Endothelial cell of umbilical vein (primary cell): ENCODE measurements at regions not wholly inside any gene's neighbourhood (a gene's known extent, or its start where the extent isn't known, plus 50 kb on each side); places are given as distances from the start of the nearest gene placed in this dataset.

Experiments
- BruUV-seq: library from RNA; stranded (reverse); fragments of 400-500 nt; replicated peaks from 2 replicates; lab custom pipeline; 2021; lab: Mats Ljungman, UMichigan
- CTCF ChIA-PET: fragments of 300-600, 350-600 bp; sonication (Branson Sonifier 250); formaldehyde crosslinking; loops from one replicate; lab custom pipeline; 2021; ENCODE audit warnings: antibody characterized with exemption, inconsistent platforms; lab: Charles Lee
- POLR2A ChIA-PET: fragments of 300-600, 350-600 bp; sonication (Branson Sonifier 250); formaldehyde crosslinking; loops from one replicate; lab custom pipeline; 2021; ENCODE audit warnings: antibody characterized with exemption, inconsistent platforms; lab: Charles Lee
- DNase-seq: peaks from one replicate; pipeline ENCODE4 v3.0.0-alpha.2; 2011; ENCODE audit warnings: low read depth, low spot score
- FAIRE-seq: peaks from 2 replicates; lab custom pipeline; 2011; peaks lifted over from hg19 to GRCh38; lab: Jason Lieb, UNC
- H2AFZ ChIP-seq: 2 replicates; pipeline ENCODE4 v1.6.0; 2012; ENCODE audit warnings: low read depth, low read length, control low read depth, inconsistent platforms
- H3K27ac ChIP-seq: 2 replicates; pipeline ENCODE4 v1.5.1; 2011; ENCODE audit warnings: low read depth, mild to moderate bottlenecking, control low read depth, low read length, moderate library complexity; ENCODE audit not compliant: insufficient read depth
- H3K27me3 ChIP-seq, 2 experiments: 2 replicates each; pipeline versions ENCODE4 v1.6.0 to v1.6.1; 2011; ENCODE audit warnings: low read length in 2 of 2, mixed read lengths in 1 of 2; ENCODE audit not compliant: control insufficient read depth in 2 of 2, insufficient read depth in 2 of 2
- H3K36me3 ChIP-seq, 2 experiments: 2 replicates in 1 of 2; 3 replicates in 1 of 2; pipeline ENCODE4 v1.5.1; 2011; ENCODE audit warnings: low read length in 2 of 2, mild to moderate bottlenecking in 1 of 2, moderate library complexity in 1 of 2; ENCODE audit not compliant: control insufficient read depth in 2 of 2, insufficient read depth in 2 of 2; ENCODE audit errors: extremely low read depth in 1 of 2
- H3K4me1 ChIP-seq: 3 replicates; pipeline ENCODE4 v1.5.1; 2011; ENCODE audit warnings: mild to moderate bottlenecking, low read length; ENCODE audit not compliant: control insufficient read depth, insufficient read depth; ENCODE audit errors: extremely low read depth
- H3K4me2 ChIP-seq: 2 replicates; pipeline ENCODE4 v1.6.1; 2011; ENCODE audit warnings: low read length, control low read depth, mixed read lengths; ENCODE audit not compliant: insufficient read depth
- H3K4me3 ChIP-seq, 3 experiments: fragments of 200-600 bp in 1 of 3; sonication (generic), shearing (Covaris generic) in 1 of 3; replicated peaks in 1 of 3; 2 replicates each; pipeline ENCODE4 v1.5.1; 2011 to 2016; ENCODE audit warnings: control low read depth in 3 of 3, low read length in 3 of 3, mild to moderate bottlenecking in 2 of 3, inconsistent platforms in 1 of 3, low read depth in 1 of 3, moderate library complexity in 1 of 3; ENCODE audit not compliant: insufficient read depth in 1 of 3
- H3K79me2 ChIP-seq: 2 replicates; pipeline ENCODE4 v1.6.0; 2012; ENCODE audit warnings: low read length, inconsistent platforms; ENCODE audit not compliant: control insufficient read depth, insufficient read depth
- H3K9ac ChIP-seq: replicated peaks from 2 replicates; pipeline ENCODE3; 2011; ENCODE audit warnings: low read length, control low read depth; ENCODE audit not compliant: insufficient read depth; ENCODE audit errors: extremely low read depth
- H3K9me1 ChIP-seq: replicated peaks from 3 replicates; pipeline ENCODE4 v1.6.0; 2011; ENCODE audit warnings: mild to moderate bottlenecking, low read length; ENCODE audit not compliant: control insufficient read depth, insufficient read depth; ENCODE audit errors: extremely low read depth
- H3K9me3 ChIP-seq: replicated peaks from 2 replicates; pipeline ENCODE4 v1.5.1; 2012; ENCODE audit warnings: low read length, inconsistent platforms; ENCODE audit not compliant: control insufficient read depth, insufficient read depth
- H4K20me1 ChIP-seq: replicated peaks from 2 replicates; pipeline ENCODE3; 2011; ENCODE audit warnings: mild to moderate bottlenecking, low read length; ENCODE audit not compliant: control insufficient read depth, insufficient read depth; ENCODE audit errors: extremely low read depth
- CTCF ChIP-seq, 2 donors: IDR thresholded peaks; 1 replicate in 1 of 2; 2 replicates in 1 of 2; pipeline ENCODE4 v1.5.1; 2011; ENCODE audit warnings: low read length in 2 of 2, mild to moderate bottlenecking in 2 of 2, moderate library complexity in 2 of 2, control low read depth in 1 of 2, inconsistent platforms in 1 of 2, low read depth in 1 of 2; ENCODE audit not compliant: insufficient read depth in 1 of 2; ENCODE audit errors: extremely low read depth in 1 of 2
- EZH2 ChIP-seq: IDR thresholded peaks from 2 replicates; pipeline ENCODE4 v1.6.1; 2012; ENCODE audit warnings: borderline replicate concordance, low read depth, mild to moderate bottlenecking, moderate library complexity, low read length, inconsistent platforms; ENCODE audit not compliant: severe bottlenecking
- FOS ChIP-seq: IDR thresholded peaks from 2 replicates; pipeline ENCODE4 v1.6.1; 2011; ENCODE audit warnings: mild to moderate bottlenecking, low read length, moderate library complexity, borderline replicate concordance; ENCODE audit not compliant: insufficient read depth
- GATA2 ChIP-seq: IDR thresholded peaks from 2 replicates; pipeline ENCODE4 v1.7.0; 2011; ENCODE audit warnings: low read depth, mild to moderate bottlenecking, moderate library complexity, mixed read lengths, low read length; ENCODE audit not compliant: insufficient read length, insufficient read depth
- JUN ChIP-seq: IDR thresholded peaks from 2 replicates; pipeline ENCODE4 v1.6.1; 2011; ENCODE audit warnings: borderline replicate concordance, low read depth; ENCODE audit not compliant: insufficient read length, insufficient read depth
- MAX ChIP-seq: IDR thresholded peaks from 2 replicates; pipeline ENCODE4 v1.6.1; 2011; ENCODE audit not compliant: insufficient read depth, insufficient read length
- MYC ChIP-seq: IDR thresholded peaks from one replicate; pipeline ENCODE4 v1.6.1; 2011; ENCODE audit warnings: mild to moderate bottlenecking, low read depth, low read length
- POLR2A ChIP-seq: IDR thresholded peaks from 2 replicates; pipeline ENCODE4 v1.6.1; 2012; ENCODE audit warnings: low read depth, mild to moderate bottlenecking, control low read depth, low read length
- POLR2AphosphoS5 ChIP-seq: IDR thresholded peaks from 2 replicates; pipeline ENCODE4 v1.6.1; 2012; ENCODE audit warnings: low read depth, mild to moderate bottlenecking, control low read depth, low read length, moderate library complexity; ENCODE audit not compliant: insufficient read depth
- dilution Hi-C: fragments of 300-500 bp; cut with MboI; formaldehyde crosslinking; loops from one replicate; pipeline ENCODE4 v1.15.0; 2019; ENCODE audit warnings: low sequenced_read_pairs; ENCODE audit not compliant: extremely low pct_ligation_motif_present
- intact Hi-C: fragments of 100-400 bp; cut with micrococcal nuclease; formaldehyde crosslinking; loops from one replicate; pipeline ENCODE4 v1.10.0; 2022

- H3K4me3 ChIP-seq: no peak overlapping the region
- no peak overlapping the region for H2AFZ ChIP-seq
- no peak overlapping the region for H3K9ac ChIP-seq
- no peak overlapping the region for H3K27ac ChIP-seq
- no peak overlapping the region for H3K4me2 ChIP-seq
- POLR2A ChIA-PET: no interaction called here
- H3K79me2 ChIP-seq: no peaks in the 10 kb centered on the region
- peaks cover 2% of the 10 kb centered on the region for H3K9me3 ChIP-seq
- dilution Hi-C loops (no loop called here), intact Hi-C loops (no loop called here)
- no peaks in the 10 kb centered on the region for H3K27me3 ChIP-seq
- CTCF ChIA-PET: no interaction called here
- no peaks in the 10 kb centered on the region for H3K4me1 ChIP-seq
- no peak for TF ChIP-seq POLR2AphosphoS5
- no peak for TF ChIP-seq GATA2
- no peak for TF ChIP-seq MAX
- TF ChIP-seq MYC: no peak
- no peak for TF ChIP-seq CTCF (IDR thresholded peaks at IDR 0.05; ENCODE audit: extremely low read depth in 1 of 2, insufficient read depth in 1 of 2, low read depth in 1 of 2, low read length in 2 of 2)
- no peak for TF ChIP-seq JUN
- TF ChIP-seq EZH2: no peak
- TF ChIP-seq POLR2A: no peak
- TF ChIP-seq FOS: no peak
- no peaks in the 10 kb centered on the region for H3K36me3 ChIP-seq
- no TSS peak for BruUV-seq
- no peak for FAIRE-seq
- no peak for DNase-seq
- no peaks in the 10 kb centered on the region for H4K20me1 ChIP-seq
- no peaks in the 10 kb centered on the region for H3K9me1 ChIP-seq
Measured at GRCh38 chr2:7242189-7242867, 325.1 kb downstream of the RNF144A start.
